Left lung (tissue), 4 donors: ENCODE measurements at regions not wholly inside any gene's neighbourhood (a gene's known extent, or its start where the extent isn't known, plus 50 kb on each side); places are given as distances from the start of the nearest gene placed in this dataset.
A peak's percentile ranks its signal among the peaks of the same experiment; 100 is the strongest.

Source experiments
- ATAC-seq: fragments of 200-7000 bp; cut with Tn5 transposase; one replicate; pipeline ENCODE4 v1.9.1; 2020; ENCODE audit warnings: moderate library complexity
- DNase-seq, 4 donors: peaks; one replicate each; pipeline ENCODE4 v3.0.0-alpha.2; 2013 to 2020
- H3K27ac ChIP-seq, 2 donors: fragments of 200-600 bp; sonication (generic) in 1 of 2; one replicate each; pipeline versions ENCODE4 v1.5.0 to v1.8.0; 2020 to 2021
- H3K27me3 ChIP-seq, 2 donors: fragments of 200-600 bp; sonication (generic) in 1 of 2; one replicate each; pipeline versions ENCODE4 v1.5.0 to v1.8.0; 2020 to 2021
- H3K36me3 ChIP-seq, 2 donors: fragments of 200-600 bp; sonication (generic) in 1 of 2; one replicate each; pipeline versions ENCODE4 v1.5.0 to v1.8.0; 2020 to 2021
- H3K4me1 ChIP-seq, 2 donors: fragments of 200-600 bp; one replicate each; pipeline ENCODE4 v1.8.0; 2021
- H3K4me3 ChIP-seq, 2 donors: fragments of 200-600 bp; sonication (generic) in 1 of 2; one replicate each; pipeline versions ENCODE4 v1.5.0 to v1.8.0; 2020 to 2021; ENCODE audit warnings: mild to moderate bottlenecking in 1 of 2
- H3K9me3 ChIP-seq, 2 donors: fragments of 200-600 bp; sonication (generic) in 1 of 2; one replicate each; pipeline versions ENCODE4 v1.5.0 to v1.8.0; 2020 to 2021
- CTCF ChIP-seq, 2 donors: fragments of 200-600 bp; sonication (generic) in 1 of 2; IDR thresholded peaks; one replicate each; pipeline versions ENCODE4 v1.5.0 to v1.8.0; 2021; ENCODE audit warnings: antibody characterized with exemption in 2 of 2
- intact Hi-C, 2 donors: fragments of 100-400 bp; cut with DNase I; formaldehyde crosslinking; loops; one replicate each; pipeline versions ENCODE4 v1.11.2 to v1.14.2; 2022
- donor health status: DM: no; HTN: yes; CAD: no.
- donor health status: DM: no; HTN: no; CAD: no.

- no peak for TF ChIP-seq CTCF (IDR thresholded peaks at IDR 0.05)
- no peak overlapping the region for H3K27ac ChIP-seq
- H3K4me1 ChIP-seq: no peaks in the 10 kb centered on the region
- no peaks in the 10 kb centered on the region for H3K27me3 ChIP-seq
- no peak overlapping the region for H3K4me3 ChIP-seq
- no peaks in the 10 kb centered on the region for H3K36me3 ChIP-seq
- no peak for DNase-seq
- no peak for ATAC-seq
- intact Hi-C loops: no loop called here
- H3K9me3 ChIP-seq: peaks cover 0 to 31% of the 10 kb centered on the region in 2 donors
These were observed 74.8 kb upstream of the SLIT2 start for GRCh38 chr4:20176881-20177280.

- H3K27me3 ChIP-seq: no peaks in the 10 kb centered on the region
- H3K36me3 ChIP-seq: no peaks in the 10 kb centered on the region
- intact Hi-C loops: no loop called here
- no peak for TF ChIP-seq CTCF (IDR thresholded peaks at IDR 0.05)
- DNase-seq (no peak), ATAC-seq (no peak)
- no peaks in the 10 kb centered on the region for H3K4me1 ChIP-seq
- H3K4me3 ChIP-seq: no peak overlapping the region
- H3K9me3 ChIP-seq: peaks cover 0 to 6% of the 10 kb centered on the region in 2 donors
- H3K27ac ChIP-seq: no peak overlapping the region
These were observed 79.5 kb upstream of the SLIT2 start for GRCh38 chr4:20172070-20172760.

GRCh38 chr4:20166544-20166943, 85.2 kb upstream of the SLIT2 start:
- DNase-seq: no peak
- H3K4me3 ChIP-seq: no peak overlapping the region
- ATAC-seq: no peak
- no peak overlapping the region for H3K27ac ChIP-seq
- H3K4me1 ChIP-seq: no peaks in the 10 kb centered on the region
- H3K9me3 ChIP-seq: no peaks in the 10 kb centered on the region
- H3K27me3 ChIP-seq: no peaks in the 10 kb centered on the region
- no peak for TF ChIP-seq CTCF (IDR thresholded peaks at IDR 0.05)
- intact Hi-C loops: no loop called here
- no peaks in the 10 kb centered on the region for H3K36me3 ChIP-seq

- intact Hi-C loops: no loop called here
- no peaks in the 10 kb centered on the region for H3K9me3 ChIP-seq
- H3K4me1 ChIP-seq: no peaks in the 10 kb centered on the region
- no peak for ATAC-seq
- H3K36me3 ChIP-seq: no peaks in the 10 kb centered on the region
- DNase-seq: peak in 1 of 4 donors; percentile 13
- TF ChIP-seq CTCF (IDR thresholded peaks at IDR 0.05): no peak
- no peak overlapping the region for H3K4me3 ChIP-seq
- no peaks in the 10 kb centered on the region for H3K27me3 ChIP-seq
- H3K27ac ChIP-seq: no peak overlapping the region
These were observed 92.2 kb upstream of the SLIT2 start for GRCh38 chr4:20159516-20159915.

GRCh38 chr4:20158195-20158594, 93.5 kb upstream of the SLIT2 start:
- no peaks in the 10 kb centered on the region for H3K9me3 ChIP-seq
- no peaks in the 10 kb centered on the region for H3K4me1 ChIP-seq
- intact Hi-C loops: no loop called here
- no peak for TF ChIP-seq CTCF (IDR thresholded peaks at IDR 0.05)
- no peak overlapping the region for H3K27ac ChIP-seq
- H3K36me3 ChIP-seq: no peaks in the 10 kb centered on the region
- DNase-seq (no peak), ATAC-seq (no peak)
- H3K4me3 ChIP-seq: no peak overlapping the region
- no peaks in the 10 kb centered on the region for H3K27me3 ChIP-seq
